GM19193 (cell line): ENCODE measurements at regions not wholly inside any gene's neighbourhood (a gene's known extent, or its start where the extent isn't known, plus 50 kb on each side); places are given as distances from the start of the nearest gene placed in this dataset.

Source experiments
- POLR2A ChIP-seq: IDR thresholded peaks from 4 replicates; pipeline ENCODE4 v1.6.1; 2011; ENCODE audit not compliant: insufficient read depth, insufficient read length; ENCODE audit errors: extremely low read depth

- TF ChIP-seq POLR2A = no peak
Measured at GRCh38 chr5:28414619-28415018, 1376.2 kb upstream of the CDH9 start.

- no peak for TF ChIP-seq POLR2A
Measured at GRCh38 chr5:28408651-28409050, 1370.3 kb upstream of the CDH9 start.

- TF ChIP-seq POLR2A = no peak
Measured at GRCh38 chr5:28408186-28408585, 1369.8 kb upstream of the CDH9 start.

- TF ChIP-seq POLR2A = no peak
Measured at GRCh38 chr5:28404363-28405071, 1366.1 kb upstream of the CDH9 start.

GRCh38 chr5:28403846-28404245, 1365.5 kb upstream of the CDH9 start:
- TF ChIP-seq POLR2A = no peak

- TF ChIP-seq POLR2A = no peak
Measured at GRCh38 chr5:28402590-28403301, 1364.4 kb upstream of the CDH9 start.

GRCh38 chr5:28400076-28400475, 1361.7 kb upstream of the CDH9 start:
- no peak for TF ChIP-seq POLR2A

GRCh38 chr5:28399211-28399610, 1360.8 kb upstream of the CDH9 start:
- no peak for TF ChIP-seq POLR2A

GRCh38 chr5:28398185-28398584, 1359.8 kb upstream of the CDH9 start:
- no peak for TF ChIP-seq POLR2A

- TF ChIP-seq POLR2A = no peak
Measured at GRCh38 chr5:28397502-28397941, 1359.1 kb upstream of the CDH9 start.

- TF ChIP-seq POLR2A = no peak
Measured at GRCh38 chr5:28391277-28391676, 1352.9 kb upstream of the CDH9 start.

- no peak for TF ChIP-seq POLR2A
Measured at GRCh38 chr5:28390341-28390740, 1352.0 kb upstream of the CDH9 start.

GRCh38 chr5:28388428-28388827, 1350.0 kb upstream of the CDH9 start:
- no peak for TF ChIP-seq POLR2A

- TF ChIP-seq POLR2A = no peak
Measured at GRCh38 chr5:28386712-28387111, 1348.3 kb upstream of the CDH9 start.

- TF ChIP-seq POLR2A = no peak
Measured at GRCh38 chr5:28380167-28380566, 1341.8 kb upstream of the CDH9 start.

GRCh38 chr5:28374492-28374967, 1336.1 kb upstream of the CDH9 start:
- TF ChIP-seq POLR2A = no peak
